ENCODE measurements at regions not wholly inside any gene's neighbourhood (a gene's known extent, or its start where the extent isn't known, plus 50 kb on each side); places are given as distances from the start of the nearest gene placed in this dataset.
A peak's percentile ranks its signal among the peaks of the same experiment; 100 is the strongest.
"Not testable (repeated sequence)": the region's sequence is repeated elsewhere in the genome, so short reads cannot be mapped to it uniquely, and the experiment has no call there.

DNA sequence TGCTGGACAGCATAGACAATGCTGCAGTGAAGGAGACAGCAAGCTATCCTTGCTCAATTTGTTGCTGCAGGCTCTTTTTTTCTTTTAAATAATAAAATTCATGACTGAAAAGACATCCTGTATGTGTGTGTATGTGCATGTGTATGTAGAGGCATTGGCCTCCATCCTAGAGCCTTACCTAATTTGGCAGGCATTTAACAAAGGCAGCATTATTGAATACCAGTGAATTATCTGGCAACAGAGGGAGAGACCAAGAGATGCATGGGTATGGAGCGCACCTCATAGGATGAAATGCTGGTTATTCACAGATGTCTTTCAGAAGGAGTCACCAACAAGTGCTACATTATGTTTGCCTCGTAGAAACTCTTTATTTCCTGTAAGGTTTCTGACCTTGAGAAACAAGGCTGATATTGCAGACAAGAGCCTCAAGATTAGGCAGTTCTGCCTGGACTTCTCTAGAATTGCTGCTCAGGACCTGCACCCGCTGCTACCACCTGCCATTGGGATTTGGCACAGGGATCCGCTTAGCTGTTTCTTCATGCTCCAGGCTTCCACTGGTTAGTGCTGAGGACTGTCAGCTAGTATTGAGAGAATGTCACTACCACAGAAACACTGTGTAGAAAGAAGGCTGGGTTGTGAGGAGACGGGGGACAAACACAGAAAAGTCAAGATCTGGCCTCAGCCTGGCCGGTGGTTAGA, 247.7 kb upstream of the RFX3 start:
- DNase-seq (ENCODE audit: low spot score), result no peak

DNA sequence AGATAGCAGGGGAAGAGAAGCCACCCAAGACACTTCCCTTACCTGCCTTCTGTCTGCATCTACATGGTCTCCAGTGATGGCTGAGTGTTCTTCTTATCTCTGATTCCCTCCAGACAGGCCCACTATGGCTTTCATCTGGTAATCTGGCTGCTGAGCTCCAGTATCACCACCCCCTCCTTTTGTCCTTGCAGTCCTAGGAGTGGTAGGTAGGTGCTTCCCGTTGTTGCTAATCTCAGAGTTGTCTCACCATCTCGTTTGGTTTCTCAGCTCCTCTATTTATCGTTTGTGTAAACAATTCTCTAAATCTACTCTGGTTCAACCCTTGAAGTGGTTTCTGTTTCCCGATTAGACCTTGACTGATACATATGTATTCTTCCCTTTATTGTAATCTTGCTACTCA, 243.8 kb upstream of the RFX3 start:
- no peak for DNase-seq (ENCODE audit: low spot score)

DNA sequence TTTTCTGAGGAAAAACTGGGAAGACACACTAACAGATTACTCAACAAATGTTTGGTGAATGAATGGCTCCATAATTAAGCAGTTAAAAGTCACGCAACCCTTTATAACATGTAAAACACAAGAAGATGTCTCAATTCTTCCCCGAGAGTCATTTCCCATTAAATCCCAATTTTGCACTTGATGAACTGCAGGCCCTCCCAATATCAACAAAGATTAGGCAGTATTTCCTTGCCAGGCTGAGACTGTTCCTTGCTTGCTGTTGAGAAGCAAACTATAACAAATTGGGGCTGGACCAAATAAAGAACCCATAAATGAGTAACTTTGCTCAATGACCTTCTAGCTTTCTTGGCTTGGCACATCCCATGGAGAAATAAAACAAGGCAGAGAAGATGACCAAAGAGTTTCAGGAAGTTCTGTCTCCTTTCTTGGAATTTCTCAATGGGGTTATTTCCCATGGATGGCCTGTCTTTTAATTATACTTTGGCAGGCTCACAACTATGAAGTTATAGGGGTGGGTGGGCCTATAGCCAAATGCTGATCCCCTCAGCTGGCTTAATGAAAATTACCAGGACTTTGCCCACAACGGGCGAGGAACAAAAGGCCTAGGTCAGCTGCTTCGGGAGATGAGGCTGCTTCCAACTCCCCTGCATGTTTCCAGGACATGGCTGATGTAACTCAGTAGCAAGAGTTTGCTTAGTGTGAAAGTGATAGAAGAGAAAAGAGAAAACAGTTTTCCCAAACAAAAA, 243.1 kb upstream of the RFX3 start:
- DNase-seq (ENCODE audit: low spot score), result no peak

DNA sequence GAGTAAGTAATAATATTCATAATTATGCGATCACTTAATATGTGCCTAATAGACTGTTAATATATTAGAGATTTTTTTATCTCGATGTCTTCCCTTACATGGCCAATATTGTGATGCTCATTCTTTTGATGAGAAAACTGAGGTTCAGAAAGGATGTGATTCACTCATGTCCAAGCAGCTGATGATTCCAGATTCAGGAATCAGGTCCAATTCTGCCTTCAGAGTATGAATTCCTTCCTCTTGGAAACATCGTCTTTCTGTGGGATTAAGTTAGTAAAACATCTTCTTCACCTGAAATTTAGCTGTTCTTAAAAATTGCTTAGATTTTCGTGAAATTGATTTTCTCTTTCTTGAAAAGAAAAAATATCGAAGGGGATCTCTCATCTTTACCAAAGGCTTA, 242.5 kb upstream of the RFX3 start:
- no peak for DNase-seq (ENCODE audit: low spot score)

DNA sequence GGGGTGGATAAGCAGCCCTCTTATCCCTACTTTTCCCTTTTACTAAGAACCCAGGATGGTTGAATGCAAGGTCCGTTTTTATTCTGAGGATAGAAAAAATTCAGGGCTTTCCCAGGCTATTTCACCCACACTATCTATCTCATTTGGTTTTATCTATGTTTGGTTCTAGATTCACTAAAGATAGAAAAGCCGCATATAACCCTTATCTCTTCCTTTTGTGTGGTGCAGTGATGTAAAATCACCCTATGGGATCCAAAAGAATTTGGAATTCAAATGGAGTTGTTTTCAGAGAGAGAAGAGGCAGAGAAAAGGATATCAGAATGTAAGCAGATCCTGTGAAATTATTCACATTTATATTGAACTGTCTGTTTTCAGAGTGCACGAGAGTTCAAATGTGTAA, 236.3 kb upstream of the RFX3 start:
- DNase-seq (ENCODE audit: low spot score), result no peak

DNA sequence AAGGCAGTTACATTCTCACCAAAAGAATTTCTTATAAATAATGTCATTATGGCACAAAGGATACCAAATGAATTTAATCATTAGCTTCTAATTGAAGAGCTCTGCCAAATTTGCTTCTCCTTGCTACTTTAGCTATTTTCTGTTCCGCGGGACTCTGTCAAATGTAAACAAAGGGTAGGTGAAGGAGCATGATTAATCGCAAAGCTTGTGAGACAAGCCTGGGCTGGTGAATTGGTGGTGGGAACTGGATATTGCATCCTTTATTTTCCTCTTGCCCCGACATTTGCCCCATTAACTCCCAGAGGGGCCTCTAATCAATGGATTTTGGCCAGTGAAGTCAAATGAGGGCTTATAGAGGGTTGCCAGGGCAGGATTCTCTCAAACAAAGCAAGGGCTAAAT, 234.2 kb upstream of the RFX3 start:
- peak; percentile 11 for DNase-seq (ENCODE audit: low spot score)

DNA sequence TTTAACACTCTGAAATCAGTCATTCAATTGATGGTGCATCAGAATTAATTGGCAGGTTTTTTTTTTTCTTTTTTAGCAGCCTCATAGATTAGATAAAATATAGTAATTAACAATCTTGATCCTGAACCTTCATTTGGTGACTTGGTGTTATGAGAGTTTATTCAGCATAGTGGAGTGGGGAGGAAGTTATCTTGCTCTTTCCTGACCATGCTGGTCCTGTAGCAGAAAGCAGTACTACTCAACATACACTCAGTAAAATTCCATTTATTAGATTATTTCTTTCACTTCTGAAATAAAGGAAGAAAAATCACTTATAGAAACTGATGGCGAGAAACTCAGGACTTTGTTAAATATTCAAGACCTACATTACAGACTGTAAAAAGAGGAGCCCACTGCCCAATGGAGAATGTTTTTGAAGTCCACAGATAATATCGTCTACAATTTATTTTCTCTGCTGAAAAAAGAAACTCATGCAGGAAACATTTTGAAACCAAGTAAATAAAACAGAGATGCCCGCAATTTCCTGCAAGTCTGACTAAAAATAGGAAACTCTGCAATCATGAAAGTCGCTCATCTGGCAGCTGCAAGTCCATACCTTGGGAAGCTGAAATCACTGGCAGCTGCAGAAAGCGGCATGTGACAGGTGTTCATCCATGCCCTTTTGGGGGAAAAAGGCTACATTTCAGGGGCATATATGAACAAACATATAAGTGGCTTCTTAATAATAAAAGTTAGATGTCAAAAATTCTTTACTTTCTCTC, 233.2 kb upstream of the RFX3 start:
- peak; percentile 61 for DNase-seq (ENCODE audit: low spot score)

DNA sequence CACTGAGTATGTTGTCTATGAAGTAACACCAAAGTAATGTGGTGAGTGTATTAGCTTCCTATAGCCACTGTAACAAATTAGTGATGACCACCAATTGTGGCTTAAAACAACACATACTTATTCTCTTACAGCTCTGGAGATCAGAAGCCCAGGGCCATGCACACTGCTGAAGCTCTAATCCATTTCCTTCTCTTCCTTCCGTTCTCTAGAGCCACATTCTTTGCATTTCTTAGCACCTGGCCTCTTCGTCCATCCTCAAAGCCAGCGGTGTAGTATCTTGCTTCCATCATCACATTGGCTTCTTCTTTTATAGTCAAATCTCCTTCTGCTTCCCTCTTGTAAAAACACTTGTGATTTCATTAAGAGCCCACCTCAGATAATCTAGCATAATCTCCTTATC, 230.3 kb upstream of the RFX3 start:
- peak; percentile 15 for DNase-seq (ENCODE audit: low spot score)

DNA sequence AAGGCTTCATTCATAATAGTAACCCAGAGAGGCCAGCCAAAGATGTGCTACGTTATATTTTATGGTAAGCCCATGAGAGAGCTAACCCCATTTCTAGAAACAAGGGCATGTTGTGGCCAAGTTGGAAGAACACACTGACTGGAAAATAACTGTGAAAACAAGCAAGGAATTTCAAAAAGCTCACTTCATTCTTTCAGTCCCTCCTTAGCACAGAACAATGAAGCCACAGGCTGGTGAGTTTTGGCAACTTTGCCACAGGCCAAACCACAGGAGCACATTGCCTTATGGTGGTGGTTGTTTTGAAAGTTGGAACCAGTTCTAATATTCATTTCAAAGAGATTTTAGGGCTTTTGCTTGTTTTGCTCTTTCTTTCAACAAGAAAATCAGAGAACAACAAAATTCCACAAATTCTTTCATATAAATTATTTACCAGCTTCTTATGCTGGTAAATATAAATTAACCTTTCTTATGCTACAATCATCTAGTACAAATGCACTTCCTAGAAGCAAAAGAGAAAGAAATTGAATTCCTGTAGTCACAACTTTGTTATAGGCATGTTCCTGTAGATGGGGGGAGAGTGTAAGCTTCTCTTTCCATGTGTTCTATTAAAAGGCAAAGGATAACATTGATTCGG, 225.4 kb upstream of the RFX3 start:
- DNase-seq (ENCODE audit: low spot score), result no peak

DNA sequence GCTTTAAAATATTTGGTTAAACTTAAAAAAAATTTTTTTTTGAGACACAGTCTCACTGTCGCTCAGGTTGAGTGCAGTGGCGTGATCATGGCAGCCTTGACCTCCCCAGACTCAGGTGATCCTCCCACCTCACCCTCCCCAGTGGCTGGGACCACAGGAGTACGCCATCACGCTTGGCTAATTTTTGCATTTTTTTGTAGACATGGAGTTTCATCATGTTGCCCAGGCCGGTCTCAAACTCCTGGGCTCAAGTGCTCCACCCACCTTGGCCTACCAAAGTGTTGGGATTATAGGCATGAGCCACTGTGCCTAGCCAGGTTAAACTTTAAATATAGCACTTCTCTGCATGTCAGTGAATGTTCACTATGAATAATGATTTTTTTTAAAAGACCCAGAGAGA, 224.5 kb upstream of the RFX3 start:
- no peak for DNase-seq (ENCODE audit: low spot score)

DNA sequence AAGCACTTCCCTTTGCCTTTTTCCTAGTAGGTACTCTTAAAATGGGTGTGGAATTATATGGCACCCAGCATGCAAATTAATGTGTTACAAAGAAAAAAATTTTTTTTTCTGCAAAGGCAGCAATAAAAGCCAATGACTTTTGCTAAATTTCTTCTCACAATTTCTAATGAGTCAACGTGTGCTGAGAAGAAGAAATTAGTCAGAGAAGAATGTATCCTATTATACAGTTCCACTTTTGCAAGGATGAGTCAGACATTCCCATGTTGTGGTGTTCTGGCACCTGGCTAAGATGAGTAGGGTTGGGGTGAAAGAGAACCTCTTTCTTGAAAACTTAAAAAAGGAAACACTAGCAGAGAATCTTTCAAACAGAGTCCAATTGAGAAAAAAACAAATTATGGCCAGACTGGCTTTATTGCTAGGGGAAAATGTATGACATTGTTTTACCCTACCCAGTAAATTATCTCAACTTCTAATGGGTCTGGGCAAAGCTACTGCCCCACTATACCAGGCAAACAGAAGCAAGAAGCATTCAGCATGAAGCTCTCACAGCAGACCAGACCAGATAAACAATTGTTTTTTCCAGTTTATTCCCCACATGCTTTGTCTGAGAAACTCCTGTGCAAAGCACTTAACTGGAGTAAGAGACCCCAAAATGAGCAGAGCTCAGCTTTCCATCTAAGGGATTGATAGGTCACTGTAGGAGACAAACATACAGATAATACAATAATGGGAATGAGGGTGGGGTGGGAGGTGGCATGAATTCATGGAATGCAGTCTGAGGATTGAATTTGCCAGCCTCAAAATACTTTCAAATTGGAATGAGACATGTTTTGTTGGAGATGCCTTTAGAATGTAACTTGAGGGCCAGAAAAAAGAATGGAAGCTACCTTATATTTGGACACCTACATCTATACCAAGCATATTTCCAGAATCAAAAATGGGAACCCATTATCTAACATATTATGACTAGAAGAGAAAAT, 220.8 kb upstream of the RFX3 start:
- DNase-seq (ENCODE audit: low spot score), result no peak

DNA sequence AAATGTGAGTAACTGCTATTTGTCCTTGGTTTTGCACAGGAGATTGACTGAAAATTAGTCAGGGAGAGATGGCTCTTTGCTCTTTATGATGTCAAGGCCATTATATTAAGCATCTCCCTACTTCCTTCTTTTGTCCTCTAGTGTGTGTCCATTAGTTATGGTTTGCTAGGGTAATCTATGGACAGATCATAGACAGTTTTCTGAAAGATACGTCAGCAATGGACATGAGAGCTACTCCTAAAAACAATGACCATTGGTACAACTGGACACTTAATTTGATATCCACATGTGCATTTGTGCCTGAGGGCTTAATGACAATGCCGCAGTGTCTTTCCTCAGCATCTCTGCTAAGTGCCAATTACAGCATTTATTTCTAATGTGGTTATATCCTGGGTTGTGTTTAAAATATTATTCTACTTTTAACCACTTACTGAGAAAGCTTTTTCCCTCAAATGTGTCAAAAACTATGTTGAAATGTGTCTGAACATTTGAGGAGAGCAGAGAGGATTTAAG, 218.2 kb upstream of the RFX3 start:
- DNase-seq (ENCODE audit: low spot score), result no peak

DNA sequence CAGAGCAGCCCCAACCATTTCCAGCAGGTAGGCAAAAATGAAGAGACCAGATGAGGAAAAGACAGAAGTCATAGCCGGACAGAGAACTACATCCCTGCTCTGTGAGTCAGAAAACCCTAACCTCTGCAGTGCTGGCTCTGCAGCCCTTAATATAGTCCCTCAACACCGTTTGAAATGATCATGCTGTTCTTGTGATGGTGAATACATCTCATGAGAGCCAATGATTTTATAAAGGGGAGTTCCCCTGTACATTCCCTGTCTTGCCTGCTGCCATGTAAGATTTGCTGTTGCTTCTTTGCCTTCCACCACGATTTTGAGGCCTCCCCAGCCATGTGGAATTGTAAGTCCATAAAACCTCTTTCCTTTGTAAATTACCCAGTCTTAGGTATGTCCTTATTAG, 216.8 kb upstream of the RFX3 start:
- DNase-seq (ENCODE audit: low spot score), result no peak

DNA sequence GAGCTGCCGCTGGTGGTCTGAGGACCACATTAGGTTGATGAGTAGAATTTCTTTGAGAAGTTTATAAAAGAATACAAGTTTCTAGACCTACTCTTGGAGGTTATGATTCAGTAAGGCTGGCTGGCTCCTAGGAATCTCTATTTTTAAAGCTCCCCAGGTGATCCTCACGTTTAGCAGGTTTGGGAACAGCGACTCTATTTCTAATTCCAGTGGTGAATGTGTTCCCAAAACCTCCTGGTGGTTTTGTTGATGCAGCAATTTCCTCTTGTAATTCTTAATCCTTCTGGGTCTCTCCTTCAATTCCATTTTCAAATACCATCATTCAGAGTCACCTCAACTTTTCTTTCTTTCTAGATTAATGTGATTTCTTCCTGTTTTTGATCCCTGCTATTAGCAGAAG, 215.9 kb upstream of the RFX3 start:
- DNase-seq (ENCODE audit: low spot score), result no peak

DNA sequence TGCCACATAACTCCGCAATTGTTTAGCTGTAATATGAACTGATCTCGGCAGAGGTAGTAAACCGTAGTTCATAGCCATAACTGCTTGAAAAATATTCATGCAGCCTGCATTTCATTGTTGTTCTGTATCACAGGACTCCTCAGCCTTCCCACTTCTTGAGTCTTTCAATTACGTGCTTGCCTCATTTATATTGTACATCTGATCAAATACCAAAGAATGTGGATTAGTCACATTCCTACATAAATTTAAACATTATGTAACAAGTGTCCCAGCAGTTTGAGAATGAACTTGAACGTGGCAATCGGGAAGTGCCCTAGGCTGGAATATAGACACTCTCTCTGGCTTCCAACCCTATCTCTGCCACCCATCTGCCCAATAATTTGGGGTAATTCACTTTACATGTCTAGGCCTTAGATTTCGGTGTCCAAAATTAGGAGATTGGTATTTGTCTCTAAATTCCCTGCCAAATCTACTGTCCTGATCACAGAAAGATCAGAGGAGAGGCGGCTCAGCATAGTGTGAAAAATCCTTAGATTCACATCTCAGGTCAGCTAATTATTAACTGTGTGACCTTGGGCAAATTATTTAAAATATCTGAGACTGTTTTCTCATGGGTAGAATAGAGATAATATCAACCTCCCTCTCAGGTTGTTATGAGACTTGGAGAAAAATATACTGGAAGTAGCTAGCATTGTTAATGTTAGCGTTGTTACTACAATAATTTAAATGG, 215.1 kb upstream of the RFX3 start:
- no peak for DNase-seq (ENCODE audit: low spot score)

DNA sequence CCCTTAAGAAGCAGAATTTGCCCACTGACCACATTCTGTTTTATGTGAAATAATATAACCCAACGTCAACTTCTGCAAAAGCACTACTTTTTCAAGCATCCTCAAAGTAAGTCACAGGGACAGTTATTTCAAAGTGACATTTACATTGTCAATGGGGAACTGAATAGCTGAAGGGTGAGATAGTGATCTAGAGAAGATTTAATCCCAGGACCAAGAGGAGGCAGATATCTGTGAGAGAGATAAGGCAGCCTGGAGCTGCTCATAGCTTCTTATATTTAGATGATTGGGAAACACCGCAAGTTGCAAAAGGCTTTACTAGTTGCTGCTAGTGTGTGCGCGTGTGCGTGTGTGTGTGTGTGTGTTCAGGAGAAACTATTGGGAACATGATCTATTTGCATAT, 210.4 kb upstream of the RFX3 start:
- DNase-seq (ENCODE audit: low spot score), result no peak

DNA sequence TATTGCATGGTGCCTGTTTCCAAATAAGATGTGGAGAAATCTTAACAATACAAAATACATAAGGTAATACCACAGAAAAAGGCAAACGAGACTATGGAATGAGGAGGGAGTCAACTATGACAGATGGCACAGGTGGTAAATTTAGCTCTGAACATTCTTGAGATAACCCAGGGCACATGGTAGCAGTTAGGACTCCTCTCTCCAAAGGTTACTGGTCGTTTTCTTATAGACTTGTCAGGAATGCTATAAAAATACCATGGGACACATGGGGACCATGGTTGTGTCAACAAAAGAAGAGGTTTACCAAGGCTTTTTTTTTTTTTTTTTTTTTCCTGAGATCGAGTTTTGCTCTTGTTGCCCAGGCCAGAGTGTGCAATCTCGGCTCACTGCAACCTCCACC, 209.4 kb upstream of the RFX3 start:
- DNase-seq (ENCODE audit: low spot score), result no peak

DNA sequence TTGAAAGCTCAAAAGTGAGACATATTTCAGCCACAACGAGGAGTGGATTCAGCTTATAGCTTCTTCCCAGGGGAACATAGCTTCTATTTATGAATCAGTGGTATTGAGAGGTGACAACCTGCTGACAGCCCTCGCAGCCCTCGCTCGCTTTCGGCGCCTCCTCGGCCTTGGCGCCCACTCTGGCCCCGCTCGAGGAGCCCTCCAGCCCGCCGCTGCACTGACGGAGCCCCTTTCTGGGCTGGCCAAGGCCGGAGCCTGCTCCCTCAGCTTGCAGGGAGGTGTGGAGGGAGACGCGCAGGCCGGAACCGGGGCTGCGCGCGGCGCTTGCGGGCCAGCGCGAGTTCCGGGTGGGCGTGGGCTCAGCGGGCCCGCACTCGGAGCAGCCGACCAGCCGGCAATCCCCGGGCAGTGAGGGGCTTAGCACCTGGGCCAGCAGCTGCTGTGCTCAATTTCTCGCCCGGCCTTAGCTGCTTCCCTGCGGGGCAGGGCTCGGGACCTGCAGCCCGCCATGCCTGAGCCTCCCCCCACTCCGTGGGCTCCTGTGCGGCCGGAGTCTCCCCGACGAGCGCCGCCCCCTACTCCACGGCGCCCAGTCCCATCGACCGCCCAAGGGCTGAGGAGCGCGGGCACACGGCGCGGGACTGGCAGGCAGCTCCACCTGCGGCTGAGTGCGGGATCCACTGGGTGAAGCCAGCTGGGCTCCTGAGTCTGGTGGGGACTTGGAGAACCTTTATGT, 207.9 kb upstream of the RFX3 start:
- not testable (repeated sequence) for DNase-seq (ENCODE audit: low spot score)

DNA sequence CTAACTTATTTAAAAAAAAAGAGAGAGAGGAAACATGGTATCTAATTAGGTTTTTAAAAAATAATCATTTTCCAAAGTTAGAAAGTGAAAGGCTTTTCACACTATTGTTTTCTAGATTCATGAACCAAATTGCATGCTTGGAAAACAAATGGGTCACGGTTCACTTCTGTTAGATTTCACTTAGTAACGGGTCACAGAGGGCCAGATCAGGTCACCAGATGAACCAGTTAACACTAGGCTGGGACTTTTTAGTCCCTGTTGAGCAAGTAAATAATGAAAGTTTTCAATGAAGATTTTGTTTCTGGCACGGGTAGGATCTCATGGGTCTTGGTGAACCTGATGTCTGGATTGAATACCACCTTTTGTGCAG, 207.2 kb upstream of the RFX3 start:
- DNase-seq (ENCODE audit: low spot score), result no peak
